ENCODE measurements at regions not wholly inside any gene's neighbourhood (a gene's known extent, or its start where the extent isn't known, plus 50 kb on each side); places are given as distances from the start of the nearest gene placed in this dataset.

GRCh38 chr16:9663588-9663987 lies 518.6 kb downstream of the GRIN2A start:
- intact Hi-C loops (cut with micrococcal nuclease; ENCODE audit: unreplicated experiment) (loop anchor here (10.0 kb wide), 1 partner anchor 61 kb away; no protein-coding TSS in a partner anchor), in situ Hi-C loops (cut with HindIII; ENCODE audit: low pct_unique_long_range_greater_than_20kb, low sequenced_read_pairs) (no loop called here)
- no peaks in the 10 kb centered on the region for H3K4me1 ChIP-seq (ENCODE audit: control insufficient read depth, insufficient read depth, low read length)
- no peak for ATAC-seq
- ChIA-PET CTCF (no interaction called here), POLR2A (no interaction called here)
- H3K9me3 ChIP-seq (ENCODE audit: control insufficient read depth, insufficient read depth, low read depth, low read length), result no peaks in the 10 kb centered on the region
- TF ChIP-seq POLR2AphosphoS5 (IDR thresholded peaks at IDR 0.05; ENCODE audit: low read depth, low read length) (no peak), CTCF (IDR thresholded peaks at IDR 0.05) (no peak), SIN3A (IDR thresholded peaks at IDR 0.05; ENCODE audit: borderline replicate concordance, insufficient read depth, low read depth, low read length) (no peak), REST (IDR thresholded peaks at IDR 0.05; ENCODE audit: insufficient read depth in 1 of 2, low read depth in 2 of 2, low read length in 1 of 2) (no peak), TCF7L2 (IDR thresholded peaks at IDR 0.05; ENCODE audit: low read depth, low read length) (no peak)
- BruUV-seq (replicated peaks), result no TSS peak
- H3K4me3 ChIP-seq (ENCODE audit: low read depth in 2 of 2, low read length in 2 of 2), result no peak overlapping the region
- H3K27me3 ChIP-seq (ENCODE audit: control insufficient read depth, insufficient read depth, low read length), result no peaks in the 10 kb centered on the region
- no peaks in the 10 kb centered on the region for H3K36me3 ChIP-seq (ENCODE audit: control insufficient read depth, insufficient read depth, low read length)
- DNase-seq (ENCODE audit: low read depth, low spot score), result no peak
- no peak overlapping the region for H3K27ac ChIP-seq (ENCODE audit: low read length)

- in situ Hi-C loops (cut with HindIII; ENCODE audit: low pct_unique_long_range_greater_than_20kb, low sequenced_read_pairs) (no loop called here), intact Hi-C loops (cut with micrococcal nuclease; ENCODE audit: unreplicated experiment) (loop anchor here (10.0 kb wide), 1 partner anchor 59 kb away; no protein-coding TSS in a partner anchor)
- DNase-seq (ENCODE audit: low read depth, low spot score) (no peak), ATAC-seq (no peak)
- ChIA-PET CTCF (no interaction called here), POLR2A (no interaction called here)
- Histone ChIP-seq H3K36me3 (ENCODE audit: control insufficient read depth, insufficient read depth, low read length) (no peaks in the 10 kb centered on the region), H3K4me1 (ENCODE audit: control insufficient read depth, insufficient read depth, low read length) (no peaks in the 10 kb centered on the region), H3K27me3 (ENCODE audit: control insufficient read depth, insufficient read depth, low read length) (no peaks in the 10 kb centered on the region), H3K27ac (ENCODE audit: low read length) (no peak overlapping the region), H3K4me3 (ENCODE audit: low read depth in 2 of 2, low read length in 2 of 2) (no peak overlapping the region), H3K9me3 (ENCODE audit: control insufficient read depth, insufficient read depth, low read depth, low read length) (no peaks in the 10 kb centered on the region)
- TF ChIP-seq SIN3A (IDR thresholded peaks at IDR 0.05; ENCODE audit: borderline replicate concordance, insufficient read depth, low read depth, low read length) (no peak), CTCF (IDR thresholded peaks at IDR 0.05) (no peak), REST (IDR thresholded peaks at IDR 0.05; ENCODE audit: insufficient read depth in 1 of 2, low read depth in 2 of 2, low read length in 1 of 2) (no peak), POLR2AphosphoS5 (IDR thresholded peaks at IDR 0.05; ENCODE audit: low read depth, low read length) (no peak), TCF7L2 (IDR thresholded peaks at IDR 0.05; ENCODE audit: low read depth, low read length) (no peak)
- no TSS peak for BruUV-seq (replicated peaks)
These were observed 516.4 kb downstream of the GRIN2A start for GRCh38 chr16:9665851-9666271.
